GM12878 (cell line): ENCODE measurements at regions not wholly inside any gene's neighbourhood (a gene's known extent, or its start where the extent isn't known, plus 50 kb on each side); places are given as distances from the start of the nearest gene placed in this dataset.

Experiments used
- ATAC-seq: fragments of 200-7000 bp; cut with Tn5 transposase; 3 replicates; pipeline ENCODE4 v1.9.1; 2020; ENCODE audit warnings: mild to moderate bottlenecking, moderate library complexity
- BruUV-seq: library from RNA; stranded (reverse); fragments of 400-500 nt; replicated peaks from 2 replicates; lab custom pipeline; 2021; lab: Mats Ljungman, UMichigan
- CTCF ChIA-PET: fragments of 300-600 bp; sonication (Branson Sonifier 250); formaldehyde crosslinking; extraction: SDS; loops from one replicate; lab custom pipeline; 2021; ENCODE audit warnings: inconsistent platforms; lab: Yijun Ruan, JAX
- POLR2A ChIA-PET: fragments of 350-600 bp; formaldehyde crosslinking; extraction: SDS; loops from one replicate; lab custom pipeline; 2021; ENCODE audit warnings: inconsistent platforms; lab: Charles Lee
- RAD21 ChIA-PET: fragments of 300-600 bp; sonication (Branson Sonifier 250); formaldehyde crosslinking; loops from one replicate; lab custom pipeline; 2023; ENCODE audit warnings: antibody characterized with exemption; ENCODE audit not compliant: unreplicated experiment; lab: Charles Lee
- SMC1A ChIA-PET: fragments of 300-600 bp; sonication (Branson Sonifier 250); formaldehyde crosslinking; loops from one replicate; lab custom pipeline; 2023; ENCODE audit not compliant: unreplicated experiment, uncharacterized antibody; lab: Charles Lee
- DNase-seq: peaks from one replicate; pipeline ENCODE4 v3.0.0-alpha.2; 2011; ENCODE audit warnings: low read depth, low spot score
- FAIRE-seq: peaks from 3 replicates; lab custom pipeline; 2011; peaks lifted over from hg19 to GRCh38; lab: Jason Lieb, UNC
- H2AFZ ChIP-seq: 2 replicates; pipeline ENCODE4 v1.6.0; 2011; ENCODE audit warnings: low read depth, low read length, control low read depth; ENCODE audit not compliant: control insufficient read depth
- H3K27ac ChIP-seq: 2 replicates; pipeline ENCODE4 v1.5.1; 2011; ENCODE audit warnings: control low read depth; ENCODE audit not compliant: control insufficient read depth, insufficient read depth
- H3K27me3 ChIP-seq, 2 experiments: replicated peaks in 1 of 2; 2 replicates each; pipeline versions ENCODE4 v1.6.0 to v1.6.1; 2011; ENCODE audit warnings: low read length in 1 of 2; ENCODE audit not compliant: control insufficient read depth in 2 of 2, insufficient read depth in 2 of 2
- H3K36me3 ChIP-seq, 2 experiments: 2 replicates each; pipeline ENCODE4 v1.5.1; 2011; ENCODE audit warnings: low read length in 1 of 2; ENCODE audit not compliant: control insufficient read depth in 2 of 2, insufficient read depth in 2 of 2
- H3K4me1 ChIP-seq: 2 replicates; pipeline ENCODE4 v1.6.1; 2011; ENCODE audit warnings: mild to moderate bottlenecking, low read length, moderate library complexity, mixed read lengths; ENCODE audit not compliant: control insufficient read depth, insufficient read depth
- H3K4me2 ChIP-seq: 2 replicates; pipeline ENCODE4 v1.6.0; 2011; ENCODE audit warnings: control low read depth; ENCODE audit not compliant: control insufficient read depth, insufficient read depth
- H3K4me3 ChIP-seq: fragments of 200-600 bp; sonication (generic); 2 replicates; pipeline ENCODE4 v1.5.1; 2016
- H3K79me2 ChIP-seq: 2 replicates; pipeline ENCODE4 v1.6.0; 2011; ENCODE audit warnings: low read length; ENCODE audit not compliant: control insufficient read depth, insufficient read depth
- H3K9ac ChIP-seq: 2 replicates; pipeline ENCODE4 v1.8.0; 2011; ENCODE audit warnings: low read length, control low read depth, mixed read lengths; ENCODE audit not compliant: control insufficient read depth, insufficient read depth
- H3K9me3 ChIP-seq: replicated peaks from 3 replicates; pipeline ENCODE4 v1.5.1; 2011; ENCODE audit warnings: mild to moderate bottlenecking, low read length; ENCODE audit not compliant: control insufficient read depth, insufficient read depth
- H4K20me1 ChIP-seq: 2 replicates; pipeline ENCODE4 v1.6.0; 2011; ENCODE audit not compliant: control insufficient read depth, insufficient read depth
- CBX5 ChIP-seq: sonication (generic); IDR thresholded peaks from 2 replicates; pipeline ENCODE4 v1.6.1; 2016; ENCODE audit warnings: low read depth, moderate library complexity, mild to moderate bottlenecking, inconsistent platforms
- CHD1 ChIP-seq: IDR thresholded peaks from 2 replicates; pipeline ENCODE4 v1.6.1; 2012; ENCODE audit warnings: low read depth, low read length, improper control_type of control experiment
- E4F1 ChIP-seq: fragments of 450-650 bp; IDR thresholded peaks from 2 replicates; pipeline ENCODE4 v1.6.1; 2018; ENCODE audit warnings: borderline replicate concordance, mild to moderate bottlenecking; ENCODE audit not compliant: partially characterized antibody
- ESRRA ChIP-seq: IDR thresholded peaks from 2 replicates; pipeline ENCODE4 v1.6.1; 2012; ENCODE audit warnings: mild to moderate bottlenecking, low read length, improper control_type of control experiment
- HDAC2 ChIP-seq: fragments of 200-600 bp; sonication (generic); IDR thresholded peaks from 2 replicates; pipeline ENCODE4 v1.6.1; 2017
- HDAC6 ChIP-seq: fragments of 200-600 bp; sonication (generic); IDR thresholded peaks from one replicate; pipeline ENCODE4 v1.8.0; 2017; ENCODE audit warnings: antibody characterized with exemption; ENCODE audit not compliant: unreplicated experiment
- IRF5 ChIP-seq: fragments of 450-650 bp; IDR thresholded peaks from 2 replicates; pipeline ENCODE4 v1.6.1; 2017; ENCODE audit warnings: borderline replicate concordance
- JUND ChIP-seq: IDR thresholded peaks from 2 replicates; pipeline ENCODE4 v1.6.1; 2012; ENCODE audit warnings: low read depth, mild to moderate bottlenecking, low read length, improper control_type of control experiment, moderate library complexity
- KAT2A ChIP-seq: conservative IDR thresholded peaks from 2 replicates; pipeline ENCODE4 v1.6.1; 2011; ENCODE audit warnings: low read depth, low read length; ENCODE audit not compliant: control insufficient read depth
- MYB ChIP-seq: fragments of 150-350 bp; IDR thresholded peaks from 2 replicates; pipeline ENCODE4 v1.6.1; 2014; ENCODE audit warnings: mild to moderate bottlenecking, low read depth, low read length, borderline replicate concordance
- PAX8 ChIP-seq: fragments of 450-650 bp; IDR thresholded peaks from 2 replicates; pipeline ENCODE4 v1.6.1; 2017; ENCODE audit warnings: mild to moderate bottlenecking, moderate library complexity
- PBX3 ChIP-seq: IDR thresholded peaks from 2 replicates; pipeline ENCODE4 v1.6.1; 2011; ENCODE audit warnings: mild to moderate bottlenecking, low read depth, low read length, moderate library complexity; ENCODE audit not compliant: insufficient replicate concordance
- POLR2AphosphoS2 ChIP-seq: IDR thresholded peaks from 2 replicates; pipeline ENCODE4 v1.6.1; 2011; ENCODE audit warnings: low read depth, mild to moderate bottlenecking, low read length, improper control_type of control experiment, moderate library complexity
- RB1 ChIP-seq: fragments of 450-650 bp; formaldehyde crosslinking; IDR thresholded peaks from 2 replicates; pipeline ENCODE4 v1.6.1; 2017; ENCODE audit warnings: mild to moderate bottlenecking, borderline replicate concordance
- ZBTB40 ChIP-seq: fragments of 450-650 bp; IDR thresholded peaks from 2 replicates; pipeline ENCODE4 v1.6.1; 2016; ENCODE audit warnings: mild to moderate bottlenecking, moderate library complexity, borderline replicate concordance
- WGBS: methylation state at CpG from one replicate; pipeline ENCODE4 v1.1.6; 2016; ENCODE audit warnings: low lambda C conversion rate; ENCODE audit not compliant: insufficient replicate concordance, insufficient coverage; ENCODE audit errors: missing lambda C conversion rate; 5-methylcytosine and 5-hydroxymethylcytosine counted together
- in situ Hi-C: fragments of 300-500 bp; cut with MboI; formaldehyde crosslinking; loops from 9 replicates; pipeline ENCODE4 v1.14.3; 2018; ENCODE audit warnings: mixed read lengths
- intact Hi-C: fragments of 100-400 bp; cut with micrococcal nuclease; formaldehyde crosslinking; loops from one replicate; pipeline ENCODE4 v1.14.2; 2022; ENCODE audit not compliant: unreplicated experiment

- POLR2A ChIA-PET: no interaction called here
- BruUV-seq: no TSS peak
- Histone ChIP-seq H3K9ac (no peak overlapping the region), H3K9me3 (no peaks in the 10 kb centered on the region), H3K27me3 (no peaks in the 10 kb centered on the region), H4K20me1 (no peaks in the 10 kb centered on the region), H2AFZ (no peak overlapping the region), H3K79me2 (no peaks in the 10 kb centered on the region), H3K4me3 (no peak overlapping the region), H3K36me3 (no peaks in the 10 kb centered on the region), H3K4me1 (no peaks in the 10 kb centered on the region), H3K27ac (no peak overlapping the region), H3K4me2 (no peak overlapping the region)
- RAD21 ChIA-PET: no interaction called here
- no peak for DNase-seq
- intact Hi-C loops (no loop called here), in situ Hi-C loops (no loop called here)
- CTCF ChIA-PET: no interaction called here
- WGBS: 29% methylated on average over 6 of the region's 6 CpGs
- no peak for FAIRE-seq
- ATAC-seq: no peak
- SMC1A ChIA-PET: no interaction called here
- TF ChIP-seq ESRRA (no peak), RB1 (no peak), CHD1 (no peak), KAT2A (no peak), HDAC6 (no peak), ZBTB40 (no peak), IRF5 (no peak), HDAC2 (no peak), MYB (no peak), JUND (no peak), PBX3 (no peak), PAX8 (no peak), POLR2AphosphoS2 (no peak), E4F1 (no peak), CBX5 (no peak)
These were observed 61.7 kb upstream of the PLXNA4 start for GRCh38 chr7:132638000-132638399.
